OCI-LY7 (cell line): ENCODE measurements at regions not wholly inside any gene's neighbourhood (a gene's known extent, or its start where the extent isn't known, plus 50 kb on each side); places are given as distances from the start of the nearest gene placed in this dataset.

Experiments used
- BruUV-seq: library from RNA; stranded (reverse); fragments of 400-500 nt; replicated peaks from 2 replicates; lab custom pipeline; 2021; lab: Mats Ljungman, UMichigan
- CTCF ChIA-PET: fragments of 300-600 bp; sonication (Branson Sonifier 250); formaldehyde crosslinking; loops from one replicate; lab custom pipeline; 2022; ENCODE audit warnings: antibody characterized with exemption; ENCODE audit not compliant: unreplicated experiment; lab: Charles Lee
- POLR2A ChIA-PET: fragments of 300-600 bp; sonication (Branson Sonifier 250); formaldehyde crosslinking; loops from one replicate; lab custom pipeline; 2022; ENCODE audit warnings: antibody characterized with exemption; lab: Charles Lee
- DNase-seq: peaks from one replicate; pipeline ENCODE4 v3.0.0-alpha.2; 2015; ENCODE audit warnings: low spot score
- H2AFZ ChIP-seq: fragments of 200-600 bp; sonication (generic), shearing (Covaris generic); 2 replicates; pipeline ENCODE4 v1.6.1; 2014; ENCODE audit warnings: mild to moderate bottlenecking, antibody characterized with exemption, low read length, moderate library complexity
- H3K27ac ChIP-seq: fragments of 200-600 bp; sonication (generic); 2 replicates; pipeline ENCODE4 v1.5.1; 2014; ENCODE audit warnings: mixed run types, low read depth, mild to moderate bottlenecking, moderate library complexity, low read length, inconsistent platforms; ENCODE audit not compliant: poor library complexity, severe bottlenecking
- H3K36me3 ChIP-seq: fragments of 200-600 bp; sonication (generic); 2 replicates; pipeline ENCODE4 v1.6.1; 2014; ENCODE audit warnings: mild to moderate bottlenecking, antibody characterized with exemption, low read length, moderate library complexity, mixed read lengths; ENCODE audit not compliant: insufficient read depth
- H3K4me1 ChIP-seq: fragments of 200-600 bp; sonication (generic); 2 replicates; pipeline ENCODE4 v1.5.1; 2014; ENCODE audit warnings: mild to moderate bottlenecking, low read length; ENCODE audit not compliant: insufficient read depth, poor library complexity, severe bottlenecking
- H3K4me2 ChIP-seq: fragments of 200-600 bp; sonication (generic); 2 replicates; pipeline ENCODE4 v1.6.1; 2014; ENCODE audit warnings: mild to moderate bottlenecking, low read length
- H3K4me3 ChIP-seq: fragments of 200-600 bp; sonication (generic); 2 replicates; pipeline ENCODE4 v1.5.1; 2014; ENCODE audit warnings: mild to moderate bottlenecking, low read depth, low read length; ENCODE audit not compliant: poor library complexity, severe bottlenecking
- H3K79me2 ChIP-seq: fragments of 200-600 bp; sonication (generic); 2 replicates; pipeline ENCODE4 v1.6.1; 2016; ENCODE audit warnings: low read depth, mild to moderate bottlenecking, low read length, moderate library complexity, mixed read lengths; ENCODE audit not compliant: insufficient read depth
- H3K9me2 ChIP-seq: fragments of 200-600 bp; sonication (generic); 2 replicates; pipeline ENCODE4 v1.6.1; 2016; ENCODE audit warnings: mild to moderate bottlenecking, low read length, mixed read lengths; ENCODE audit not compliant: insufficient read depth
- H3K9me3 ChIP-seq: fragments of 200-600 bp; sonication (generic); 2 replicates; pipeline ENCODE4 v1.6.1; 2014; ENCODE audit warnings: mild to moderate bottlenecking, mixed run types, low read length, mixed read lengths
- H4K20me1 ChIP-seq: fragments of 200-600 bp; sonication (generic); 2 replicates; pipeline ENCODE4 v1.6.1; 2014; ENCODE audit warnings: mild to moderate bottlenecking, antibody characterized with exemption, low read length, moderate library complexity, mixed read lengths; ENCODE audit not compliant: insufficient read depth
- EZH2phosphoT487 ChIP-seq: fragments of 200-600 bp; sonication (generic); IDR thresholded peaks from 2 replicates; pipeline ENCODE4 v1.6.1; 2018; ENCODE audit warnings: low read depth, borderline replicate concordance, mild to moderate bottlenecking, mixed run types, antibody characterized with exemption, low read length, moderate library complexity, mixed read lengths
- intact Hi-C: fragments of 100-400 bp; cut with micrococcal nuclease; formaldehyde crosslinking; loops from one replicate; pipeline ENCODE4 v1.10.0; 2022; ENCODE audit not compliant: unreplicated experiment
- TF ChIP-seq, protein P1 (sequence below): fragments of 200-600 bp; sonication (generic); conservative IDR thresholded peaks from 2 replicates; pipeline ENCODE4 v1.5.1; 2014; ENCODE audit warnings: mild to moderate bottlenecking, antibody characterized with exemption, low read length, moderate library complexity, mixed read lengths

- DNase-seq, result no peak
- H2AFZ ChIP-seq, result no peak overlapping the region
- H3K36me3 ChIP-seq, result no peaks in the 10 kb centered on the region
- H3K9me2 ChIP-seq, result no peaks in the 10 kb centered on the region
- no peak overlapping the region for H3K4me2 ChIP-seq
- no peaks in the 10 kb centered on the region for H4K20me1 ChIP-seq
- H3K4me3 ChIP-seq, result no peak overlapping the region
- ChIA-PET CTCF (no interaction called here), POLR2A (no interaction called here)
- H3K4me1 ChIP-seq, result no peaks in the 10 kb centered on the region
- BruUV-seq, result no TSS peak
- no peak overlapping the region for H3K27ac ChIP-seq
- intact Hi-C loops, result no loop called here
- no peak for TF ChIP-seq EZH2phosphoT487
- TF ChIP-seq, protein P1, sequence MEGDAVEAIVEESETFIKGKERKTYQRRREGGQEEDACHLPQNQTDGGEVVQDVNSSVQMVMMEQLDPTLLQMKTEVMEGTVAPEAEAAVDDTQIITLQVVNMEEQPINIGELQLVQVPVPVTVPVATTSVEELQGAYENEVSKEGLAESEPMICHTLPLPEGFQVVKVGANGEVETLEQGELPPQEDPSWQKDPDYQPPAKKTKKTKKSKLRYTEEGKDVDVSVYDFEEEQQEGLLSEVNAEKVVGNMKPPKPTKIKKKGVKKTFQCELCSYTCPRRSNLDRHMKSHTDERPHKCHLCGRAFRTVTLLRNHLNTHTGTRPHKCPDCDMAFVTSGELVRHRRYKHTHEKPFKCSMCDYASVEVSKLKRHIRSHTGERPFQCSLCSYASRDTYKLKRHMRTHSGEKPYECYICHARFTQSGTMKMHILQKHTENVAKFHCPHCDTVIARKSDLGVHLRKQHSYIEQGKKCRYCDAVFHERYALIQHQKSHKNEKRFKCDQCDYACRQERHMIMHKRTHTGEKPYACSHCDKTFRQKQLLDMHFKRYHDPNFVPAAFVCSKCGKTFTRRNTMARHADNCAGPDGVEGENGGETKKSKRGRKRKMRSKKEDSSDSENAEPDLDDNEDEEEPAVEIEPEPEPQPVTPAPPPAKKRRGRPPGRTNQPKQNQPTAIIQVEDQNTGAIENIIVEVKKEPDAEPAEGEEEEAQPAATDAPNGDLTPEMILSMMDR, result no peak
- H3K9me3 ChIP-seq, result peaks cover 8% of the 10 kb centered on the region; the same call in 1 of the 2 replicates
- H3K79me2 ChIP-seq, result no peaks in the 10 kb centered on the region
Observed at GRCh38 chr3:34973586-34973985, 665.7 kb upstream of the ARPP21 start.

GRCh38 chr3:34983631-34984030 is 655.7 kb upstream of the ARPP21 start:
- no peaks in the 10 kb centered on the region for H3K79me2 ChIP-seq
- H3K4me1 ChIP-seq, result no peaks in the 10 kb centered on the region
- no peak overlapping the region for H3K4me3 ChIP-seq
- no peaks in the 10 kb centered on the region for H4K20me1 ChIP-seq
- no peaks in the 10 kb centered on the region for H3K9me2 ChIP-seq
- H3K9me3 ChIP-seq, result no peaks in the 10 kb centered on the region
- ChIA-PET CTCF (no interaction called here), POLR2A (interaction anchor here (1.3 kb wide), 1 partner anchor 44 kb away, joined by 3 read pairs; no protein-coding TSS in a partner anchor)
- H3K36me3 ChIP-seq, result no peaks in the 10 kb centered on the region
- H3K4me2 ChIP-seq, result no peak overlapping the region
- H2AFZ ChIP-seq, result no peak overlapping the region
- no peak overlapping the region for H3K27ac ChIP-seq
- no peak for DNase-seq
- no peak for TF ChIP-seq EZH2phosphoT487
- TF ChIP-seq, protein P1, result no peak
- no TSS peak for BruUV-seq
- intact Hi-C loops, result no loop called here

DNA sequence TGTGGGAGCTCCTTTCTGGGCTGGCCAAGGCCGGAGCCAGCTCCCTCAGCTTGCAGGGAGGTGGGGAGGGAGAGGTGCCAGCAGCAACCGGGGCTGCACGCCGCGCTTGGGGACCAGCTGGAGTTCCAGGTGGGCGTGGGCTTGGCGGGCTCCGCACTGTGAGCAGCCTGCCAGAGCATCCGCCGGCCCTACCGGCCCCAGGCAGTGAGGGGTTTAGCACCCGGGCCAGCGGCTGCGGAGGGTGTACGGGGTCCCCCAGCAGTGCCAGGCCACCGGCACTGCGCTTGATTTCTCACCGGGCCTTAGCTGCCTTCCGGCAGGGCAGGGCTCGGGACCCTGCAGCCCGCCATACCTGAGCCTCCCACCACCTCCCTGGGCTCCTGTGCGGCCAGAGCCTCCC is 651.0 kb upstream of the ARPP21 start:
- no peaks in the 10 kb centered on the region for H3K36me3 ChIP-seq
- DNase-seq, result no peak
- no peak overlapping the region for H3K4me2 ChIP-seq
- ChIA-PET CTCF (no interaction called here), POLR2A (no interaction called here)
- intact Hi-C loops, result no loop called here
- H4K20me1 ChIP-seq, result no peaks in the 10 kb centered on the region
- no peak overlapping the region for H2AFZ ChIP-seq
- no TSS peak for BruUV-seq
- no peaks in the 10 kb centered on the region for H3K4me1 ChIP-seq
- no peak overlapping the region for H3K4me3 ChIP-seq
- no peaks in the 10 kb centered on the region for H3K9me3 ChIP-seq
- H3K27ac ChIP-seq, result no peak overlapping the region
- no peak for TF ChIP-seq EZH2phosphoT487
- TF ChIP-seq, protein P1, result no peak
- H3K9me2 ChIP-seq, result no peaks in the 10 kb centered on the region
- H3K79me2 ChIP-seq, result no peaks in the 10 kb centered on the region
